HL-60 (cell line): ENCODE measurements at regions not wholly inside any gene's neighbourhood (a gene's known extent, or its start where the extent isn't known, plus 50 kb on each side); places are given as distances from the start of the nearest gene placed in this dataset.

Experiments
- DNase-seq, 2 experiments: peaks; one replicate each; pipeline ENCODE4 v3.0.0-alpha.2; 2010 to 2020; ENCODE audit warnings: low read depth in 1 of 2, low spot score in 1 of 2
- H3K27ac ChIP-seq: fragments of 250-450 bp; sonication (Bioruptor Pico); replicated peaks from 2 replicates; pipeline ENCODE4 v1.5.1; 2020; ENCODE audit warnings: mild to moderate bottlenecking, moderate library complexity
- H3K27me3 ChIP-seq: fragments of 250-450 bp; sonication (Bioruptor Pico); 2 replicates; pipeline ENCODE4 v1.5.1; 2021; ENCODE audit warnings: mild to moderate bottlenecking, moderate library complexity; ENCODE audit not compliant: insufficient read depth, poor library complexity, severe bottlenecking
- H3K4me3 ChIP-seq: replicated peaks from 2 replicates; pipeline ENCODE4 v1.5.1; 2011; ENCODE audit warnings: mild to moderate bottlenecking, control low read depth, low read length; ENCODE audit not compliant: insufficient read depth
- GABPA ChIP-seq: IDR thresholded peaks from 2 replicates; pipeline ENCODE4 v1.6.1; 2012; ENCODE audit warnings: low read depth
- POLR2AphosphoS5 ChIP-seq: IDR thresholded peaks from 2 replicates; pipeline ENCODE4 v1.6.1; 2012; ENCODE audit warnings: low read depth
- SPI1 ChIP-seq: IDR thresholded peaks from 2 replicates; pipeline ENCODE4 v1.6.1; 2012; ENCODE audit warnings: low read depth, mild to moderate bottlenecking, borderline replicate concordance
- TF ChIP-seq, protein P1 (sequence below): IDR thresholded peaks from one replicate; pipeline ENCODE4 v1.5.1; 2011; ENCODE audit warnings: low read length, control low read depth, inconsistent platforms; ENCODE audit not compliant: insufficient read depth
- TF ChIP-seq, protein P2 (sequence below): IDR thresholded peaks from 2 replicates; pipeline ENCODE4 v1.6.1; 2012; ENCODE audit warnings: low read depth; ENCODE audit not compliant: insufficient replicate concordance

DNA sequence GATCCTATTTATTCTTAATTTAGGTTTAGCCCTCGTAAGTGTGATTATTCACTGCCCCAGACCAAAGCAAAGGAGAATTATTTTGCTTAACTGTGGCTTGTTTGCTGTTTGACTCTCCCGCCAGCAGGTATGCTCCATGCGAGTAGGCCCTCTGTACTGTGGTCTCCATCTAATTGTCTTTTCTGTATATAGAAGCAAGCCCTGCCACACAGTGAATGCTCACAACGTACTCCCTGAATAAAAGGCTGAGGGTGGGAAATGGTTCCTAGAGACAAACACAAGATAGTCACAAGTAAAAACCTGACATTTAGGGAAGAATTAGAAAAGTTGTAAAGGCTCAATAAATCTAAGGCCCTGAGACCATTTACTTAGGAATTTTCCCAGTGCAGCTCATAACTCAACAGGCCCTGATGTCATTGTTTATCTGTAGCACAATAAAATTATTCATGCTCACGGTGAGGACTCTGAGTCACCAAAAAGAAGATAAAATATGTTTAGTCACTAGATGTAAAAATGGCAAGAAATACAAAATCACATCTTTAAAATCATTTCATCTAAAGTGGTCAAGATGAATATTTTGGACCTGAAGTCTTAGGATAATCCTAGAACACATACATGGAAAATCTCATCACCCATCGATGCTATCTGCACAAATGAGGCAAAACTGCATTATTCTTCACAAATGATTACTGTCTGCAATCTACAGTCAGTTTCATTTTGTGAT lies 473.2 kb downstream of the ENC1 start:
- no peak overlapping the region for H3K27ac ChIP-seq
- H3K27me3 ChIP-seq: no peaks in the 10 kb centered on the region

DNA sequence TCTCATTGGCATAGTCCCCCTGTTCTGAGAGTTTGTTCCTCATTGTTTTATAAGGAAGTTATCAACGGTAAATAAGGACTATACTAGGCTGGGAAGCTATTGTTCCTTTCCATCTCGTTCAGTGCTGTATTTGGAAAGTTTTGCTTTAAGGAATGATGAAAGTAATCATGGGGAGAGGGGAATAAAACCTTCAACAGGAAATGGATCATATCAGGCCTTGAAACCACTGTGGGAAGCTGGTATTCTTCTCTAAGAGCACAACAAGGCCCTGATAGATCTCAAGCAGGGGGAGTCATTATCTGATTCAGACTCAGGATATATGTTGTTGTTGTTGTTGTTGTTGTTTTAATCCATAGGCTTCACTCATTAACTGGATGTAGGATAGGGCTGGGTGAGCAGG lies 474.5 kb downstream of the ENC1 start:
- no peak for DNase-seq
- Histone ChIP-seq H3K27ac (no peak overlapping the region), H3K4me3 (no peak overlapping the region), H3K27me3 (no peaks in the 10 kb centered on the region)
- TF ChIP-seq POLR2AphosphoS5 (no peak), GABPA (no peak), SPI1 (no peak)
- TF ChIP-seq, protein P1, sequence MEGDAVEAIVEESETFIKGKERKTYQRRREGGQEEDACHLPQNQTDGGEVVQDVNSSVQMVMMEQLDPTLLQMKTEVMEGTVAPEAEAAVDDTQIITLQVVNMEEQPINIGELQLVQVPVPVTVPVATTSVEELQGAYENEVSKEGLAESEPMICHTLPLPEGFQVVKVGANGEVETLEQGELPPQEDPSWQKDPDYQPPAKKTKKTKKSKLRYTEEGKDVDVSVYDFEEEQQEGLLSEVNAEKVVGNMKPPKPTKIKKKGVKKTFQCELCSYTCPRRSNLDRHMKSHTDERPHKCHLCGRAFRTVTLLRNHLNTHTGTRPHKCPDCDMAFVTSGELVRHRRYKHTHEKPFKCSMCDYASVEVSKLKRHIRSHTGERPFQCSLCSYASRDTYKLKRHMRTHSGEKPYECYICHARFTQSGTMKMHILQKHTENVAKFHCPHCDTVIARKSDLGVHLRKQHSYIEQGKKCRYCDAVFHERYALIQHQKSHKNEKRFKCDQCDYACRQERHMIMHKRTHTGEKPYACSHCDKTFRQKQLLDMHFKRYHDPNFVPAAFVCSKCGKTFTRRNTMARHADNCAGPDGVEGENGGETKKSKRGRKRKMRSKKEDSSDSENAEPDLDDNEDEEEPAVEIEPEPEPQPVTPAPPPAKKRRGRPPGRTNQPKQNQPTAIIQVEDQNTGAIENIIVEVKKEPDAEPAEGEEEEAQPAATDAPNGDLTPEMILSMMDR: no peak
- TF ChIP-seq, protein P2, sequence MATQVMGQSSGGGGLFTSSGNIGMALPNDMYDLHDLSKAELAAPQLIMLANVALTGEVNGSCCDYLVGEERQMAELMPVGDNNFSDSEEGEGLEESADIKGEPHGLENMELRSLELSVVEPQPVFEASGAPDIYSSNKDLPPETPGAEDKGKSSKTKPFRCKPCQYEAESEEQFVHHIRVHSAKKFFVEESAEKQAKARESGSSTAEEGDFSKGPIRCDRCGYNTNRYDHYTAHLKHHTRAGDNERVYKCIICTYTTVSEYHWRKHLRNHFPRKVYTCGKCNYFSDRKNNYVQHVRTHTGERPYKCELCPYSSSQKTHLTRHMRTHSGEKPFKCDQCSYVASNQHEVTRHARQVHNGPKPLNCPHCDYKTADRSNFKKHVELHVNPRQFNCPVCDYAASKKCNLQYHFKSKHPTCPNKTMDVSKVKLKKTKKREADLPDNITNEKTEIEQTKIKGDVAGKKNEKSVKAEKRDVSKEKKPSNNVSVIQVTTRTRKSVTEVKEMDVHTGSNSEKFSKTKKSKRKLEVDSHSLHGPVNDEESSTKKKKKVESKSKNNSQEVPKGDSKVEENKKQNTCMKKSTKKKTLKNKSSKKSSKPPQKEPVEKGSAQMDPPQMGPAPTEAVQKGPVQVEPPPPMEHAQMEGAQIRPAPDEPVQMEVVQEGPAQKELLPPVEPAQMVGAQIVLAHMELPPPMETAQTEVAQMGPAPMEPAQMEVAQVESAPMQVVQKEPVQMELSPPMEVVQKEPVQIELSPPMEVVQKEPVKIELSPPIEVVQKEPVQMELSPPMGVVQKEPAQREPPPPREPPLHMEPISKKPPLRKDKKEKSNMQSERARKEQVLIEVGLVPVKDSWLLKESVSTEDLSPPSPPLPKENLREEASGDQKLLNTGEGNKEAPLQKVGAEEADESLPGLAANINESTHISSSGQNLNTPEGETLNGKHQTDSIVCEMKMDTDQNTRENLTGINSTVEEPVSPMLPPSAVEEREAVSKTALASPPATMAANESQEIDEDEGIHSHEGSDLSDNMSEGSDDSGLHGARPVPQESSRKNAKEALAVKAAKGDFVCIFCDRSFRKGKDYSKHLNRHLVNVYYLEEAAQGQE: no peak

More for the DNA sequence above, 473.2 kb downstream of the ENC1 start:
- TF ChIP-seq, protein P2: no peak
- TF ChIP-seq SPI1 (no peak), GABPA (no peak), POLR2AphosphoS5 (no peak)
- TF ChIP-seq, protein P1: no peak
- no peak for DNase-seq
- no peak overlapping the region for H3K4me3 ChIP-seq

DNA sequence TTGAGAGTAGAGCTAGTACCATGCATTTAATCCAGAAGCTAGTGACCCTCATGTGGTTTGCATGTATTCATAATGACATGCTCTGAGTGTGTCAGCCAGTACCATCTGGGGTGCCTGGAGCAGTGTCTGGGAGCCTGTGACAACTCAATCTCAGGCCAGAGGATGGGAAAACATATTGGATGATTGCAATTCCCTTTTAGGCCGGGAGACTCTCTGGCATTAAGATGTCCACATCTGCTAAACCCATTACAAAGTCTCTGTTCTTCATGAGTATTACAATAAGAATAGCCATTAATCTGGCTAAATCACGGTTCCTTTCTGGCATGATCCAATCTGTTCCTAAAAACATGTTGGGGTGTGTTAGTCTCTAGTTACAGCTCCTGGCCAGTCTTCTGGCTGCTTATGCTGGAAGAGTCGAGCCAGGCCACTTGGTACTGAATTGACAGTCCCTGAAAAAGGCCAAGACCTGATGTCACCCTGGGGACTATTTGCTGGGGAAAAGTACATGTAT lies 475.7 kb downstream of the ENC1 start:
- H3K27ac ChIP-seq: no peak overlapping the region
- H3K27me3 ChIP-seq: no peaks in the 10 kb centered on the region
- no peak overlapping the region for H3K4me3 ChIP-seq
- no peak for DNase-seq
- TF ChIP-seq POLR2AphosphoS5: no peak
- TF ChIP-seq SPI1: no peak
- TF ChIP-seq GABPA: no peak
- TF ChIP-seq, protein P1: no peak
- TF ChIP-seq, protein P2: no peak
